HG02642 (cell line): ENCODE measurements at regions not wholly inside any gene's neighbourhood (a gene's known extent, or its start where the extent isn't known, plus 50 kb on each side); places are given as distances from the start of the nearest gene placed in this dataset.
"Not testable (repeated sequence)": the region's sequence is repeated elsewhere in the genome, so short reads cannot be mapped to it uniquely, and the experiment has no call there.

ENCODE experiments used
- ATAC-seq: cut with Tn5 transposase; IDR thresholded peaks from one replicate; pipeline ENCODE4 v1.9.1; 2021; ENCODE audit warnings: mild to moderate bottlenecking; ENCODE audit not compliant: unreplicated experiment, poor library complexity

DNA sequence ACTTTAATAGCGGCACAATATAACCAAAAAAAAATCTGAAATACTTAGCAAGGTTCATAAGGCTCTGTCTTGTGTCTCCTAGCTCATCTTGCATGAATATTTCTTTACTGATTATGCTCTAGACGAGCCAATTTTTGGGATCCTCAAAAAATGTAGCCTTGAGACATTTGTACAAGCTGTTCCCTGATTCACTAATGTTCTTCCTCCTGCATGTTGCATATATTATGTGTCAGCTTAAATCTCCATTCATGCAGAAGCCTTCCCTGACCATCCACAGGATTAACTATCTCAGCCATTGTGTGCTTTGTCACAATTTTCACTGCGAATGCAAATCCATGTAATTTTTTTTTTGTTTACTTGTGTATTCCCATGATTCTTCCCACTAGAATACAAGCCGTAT lies 594.0 kb upstream of the VRK2 start:
- ATAC-seq, result no peak

DNA sequence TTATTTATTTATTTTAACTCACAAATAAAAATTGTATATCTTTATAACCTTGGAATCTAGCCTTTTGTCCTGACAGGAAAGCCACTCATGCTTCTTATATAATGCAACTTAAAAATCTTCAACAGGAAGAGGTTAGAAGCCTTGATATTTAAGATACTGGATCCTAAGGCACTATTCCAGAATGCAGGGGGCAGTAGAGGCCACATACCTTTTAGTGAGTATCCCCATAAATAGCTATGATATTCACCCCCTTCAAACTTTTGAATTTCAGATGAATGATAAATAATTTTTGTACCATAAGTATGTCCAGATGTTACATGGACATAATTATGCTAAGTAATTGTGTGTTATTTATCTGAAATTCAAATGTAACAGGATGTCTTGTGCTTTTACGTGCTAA lies 592.7 kb upstream of the VRK2 start:
- no peak for ATAC-seq

- no peak for ATAC-seq
Observed at GRCh38 chr2:57460396-57461276, 586.0 kb upstream of the VRK2 start.

GRCh38 chr2:57461624-57462023 lies 585.0 kb upstream of the VRK2 start:
- ATAC-seq, result no peak

- no peak for ATAC-seq
Observed at GRCh38 chr2:57465067-57465466, 581.5 kb upstream of the VRK2 start.

- ATAC-seq, result no peak
Observed at GRCh38 chr2:57465967-57466366, 580.6 kb upstream of the VRK2 start.

- no peak for ATAC-seq
Observed at GRCh38 chr2:57475391-57475790, 571.2 kb upstream of the VRK2 start.

GRCh38 chr2:57479981-57480380 lies 566.6 kb upstream of the VRK2 start:
- ATAC-seq, result no peak

- ATAC-seq, result no peak
Observed at GRCh38 chr2:57488061-57488460, 558.5 kb upstream of the VRK2 start.

DNA sequence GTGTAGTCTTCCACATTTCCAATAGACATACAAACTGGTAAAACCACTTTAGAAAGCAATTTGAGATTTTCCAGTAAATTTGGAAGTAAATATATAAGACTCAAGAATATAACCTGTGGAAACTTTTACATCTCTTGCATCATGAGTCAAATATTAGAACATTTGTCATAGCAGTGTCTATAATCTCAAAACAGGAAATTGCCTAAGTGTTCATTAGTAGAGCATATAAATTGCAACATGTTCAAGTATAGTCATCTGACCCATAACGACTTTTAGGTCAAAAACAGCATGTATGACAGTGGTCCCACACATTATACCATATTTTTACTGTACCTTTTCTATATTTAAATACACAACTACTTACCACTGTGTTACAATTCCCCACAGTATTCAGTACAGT lies 555.9 kb upstream of the VRK2 start:
- no peak for ATAC-seq

- ATAC-seq, result no peak
Observed at GRCh38 chr2:57491213-57491612, 555.4 kb upstream of the VRK2 start.

- ATAC-seq, result not testable (repeated sequence)
Observed at GRCh38 chr2:57493966-57494365, 552.6 kb upstream of the VRK2 start.

GRCh38 chr2:57497489-57498096 lies 549.0 kb upstream of the VRK2 start:
- peak; percentile 74 for ATAC-seq

DNA sequence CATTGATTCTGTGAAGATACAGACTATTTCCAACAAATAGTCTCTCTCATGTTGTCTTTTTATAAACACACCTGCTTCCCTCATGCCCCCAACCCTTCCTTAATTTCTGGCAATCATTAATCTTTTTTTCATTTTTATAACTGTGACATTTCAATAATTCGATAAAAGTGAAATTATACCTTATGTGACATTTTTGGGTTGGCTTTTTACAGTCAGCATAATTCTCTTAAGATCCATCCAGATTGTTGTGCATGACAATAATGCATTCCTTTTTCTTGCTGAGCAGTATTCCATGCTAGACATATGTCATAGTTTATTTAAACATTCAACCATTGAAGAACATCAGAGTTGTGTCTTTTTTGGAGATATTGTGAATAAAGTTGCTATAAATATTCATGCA lies 541.8 kb upstream of the VRK2 start:
- no peak for ATAC-seq

GRCh38 chr2:57509189-57509588 lies 537.4 kb upstream of the VRK2 start:
- ATAC-seq, result no peak

DNA sequence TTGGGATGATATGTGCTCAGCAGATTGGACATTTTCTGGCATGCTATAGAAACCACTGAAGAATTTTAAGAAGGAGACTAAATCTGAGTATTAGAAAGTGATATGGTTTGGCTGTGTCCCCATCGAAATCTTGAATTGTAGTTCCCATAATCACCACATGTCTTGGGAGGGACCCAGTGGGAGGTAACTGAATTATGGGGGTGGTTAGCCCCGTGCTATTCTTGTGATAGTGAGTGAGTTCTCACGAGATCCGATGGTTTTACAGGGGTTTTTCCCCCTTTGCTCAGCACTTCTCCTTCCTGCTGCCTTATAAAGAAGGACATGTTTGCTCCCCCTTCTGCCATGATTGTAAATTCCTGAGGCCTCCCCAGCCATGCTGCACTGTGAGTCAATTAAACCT lies 535.9 kb upstream of the VRK2 start:
- ATAC-seq, result no peak

DNA sequence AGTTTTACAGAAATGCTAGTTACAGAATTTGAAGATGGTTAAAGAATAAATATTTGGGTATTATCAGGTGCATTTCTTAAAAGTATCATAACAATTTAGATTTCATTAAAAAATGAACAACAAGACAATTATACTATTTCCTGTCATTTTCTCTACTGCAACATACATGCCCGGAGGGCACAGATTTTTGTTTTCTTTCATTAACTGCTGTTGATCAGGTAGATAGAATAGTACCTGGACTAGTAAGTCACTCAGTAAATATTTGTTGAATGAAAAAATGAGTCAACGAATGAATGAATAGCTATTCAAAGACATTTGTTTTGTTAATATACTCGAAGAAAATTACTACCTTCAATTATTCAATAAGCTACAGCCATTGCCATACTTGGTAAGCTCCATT lies 531.2 kb upstream of the VRK2 start:
- no peak for ATAC-seq

DNA sequence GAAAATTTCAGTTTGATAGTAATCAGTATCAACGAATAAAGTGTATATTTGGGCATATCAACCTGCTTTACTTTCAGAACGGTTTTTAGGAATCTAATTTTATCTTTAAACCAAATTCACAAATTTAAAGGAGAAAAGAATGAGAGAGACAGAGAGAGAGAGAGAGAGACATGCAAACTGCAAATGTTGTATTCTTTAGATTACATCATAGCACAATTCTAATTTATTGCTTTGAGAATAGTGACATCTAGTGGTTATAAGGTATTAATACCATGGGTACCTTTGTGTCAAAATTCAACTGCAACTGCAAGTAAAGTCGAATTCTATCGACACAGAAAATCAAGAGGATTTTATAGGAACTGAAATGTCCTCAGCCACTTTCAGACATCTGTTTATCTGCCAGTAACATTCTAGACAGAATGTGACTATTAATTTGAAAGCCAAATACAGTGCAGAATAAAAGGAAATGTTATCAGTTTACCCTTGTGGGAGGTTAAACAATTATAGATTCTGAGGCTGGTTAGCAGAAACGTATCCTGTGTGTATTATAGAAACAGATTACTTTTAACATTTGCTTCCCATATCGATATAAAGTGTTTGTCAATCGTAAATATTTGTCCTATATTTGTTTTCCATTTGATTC lies 529.8 kb upstream of the VRK2 start:
- peak; percentile 86 for ATAC-seq

- no peak for ATAC-seq
Observed at GRCh38 chr2:57523304-57523703, 523.3 kb upstream of the VRK2 start.

DNA sequence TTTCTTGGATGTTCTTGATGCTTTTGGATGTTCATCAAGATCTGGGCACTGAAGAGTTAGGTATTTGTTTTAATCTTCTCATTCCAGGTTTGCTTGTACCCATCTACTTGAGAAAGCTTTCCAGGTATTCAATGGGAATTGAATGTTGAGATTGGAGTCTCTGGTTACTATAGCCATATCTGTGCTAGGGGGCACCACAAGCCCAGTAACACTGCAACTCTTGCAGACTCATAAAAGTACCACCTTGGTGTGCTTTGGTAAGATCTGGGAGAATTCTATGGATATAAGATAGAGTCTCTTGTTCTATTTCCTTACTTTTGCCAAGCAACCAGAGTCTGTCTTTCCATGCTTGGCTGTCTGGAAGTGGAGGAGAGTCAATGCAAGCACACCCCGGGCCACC lies 518.9 kb upstream of the VRK2 start:
- no peak for ATAC-seq

DNA sequence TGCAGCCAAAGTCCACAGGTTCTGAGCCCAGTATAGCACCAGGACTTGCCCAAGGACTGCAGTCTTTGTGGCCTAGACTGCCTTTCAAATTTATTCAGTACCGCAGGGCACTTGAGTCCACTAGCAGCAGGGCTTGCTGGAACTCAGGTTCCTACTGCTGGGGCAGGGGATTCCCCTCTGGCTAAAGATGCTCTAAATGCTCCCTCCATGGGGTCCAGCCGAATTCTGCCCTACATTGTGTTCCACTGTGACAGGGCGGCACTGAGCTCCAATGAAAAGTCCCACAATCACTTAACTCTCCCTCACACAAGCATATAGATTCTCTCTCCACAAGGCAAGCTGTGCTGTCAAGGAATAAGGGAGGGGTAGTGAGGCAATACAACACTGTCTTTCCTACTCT lies 518.1 kb upstream of the VRK2 start:
- no peak for ATAC-seq
